ENCODE measurements at regions not wholly inside any gene's neighbourhood (a gene's known extent, or its start where the extent isn't known, plus 50 kb on each side); places are given as distances from the start of the nearest gene placed in this dataset.

DNA sequence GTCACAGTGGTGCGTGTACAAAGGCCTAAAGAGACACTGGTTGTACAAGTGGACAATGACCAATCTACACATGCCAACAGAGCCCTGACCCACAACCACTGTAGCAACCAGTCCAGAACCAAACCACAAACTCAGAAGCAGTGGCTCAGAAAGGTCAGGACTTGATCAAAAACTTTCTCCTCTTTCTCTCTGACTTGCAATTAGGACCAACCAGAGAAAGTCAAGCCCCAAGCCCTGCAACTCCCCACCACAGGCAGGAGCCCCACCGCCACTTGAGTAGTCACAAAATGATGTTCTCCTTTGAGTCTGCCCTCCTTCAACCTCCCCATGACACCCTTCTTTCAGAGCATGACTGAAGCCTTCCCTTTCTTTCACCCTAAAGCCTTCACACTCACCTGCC, 291.8 kb downstream of the CDH10 start:
- Mint-ChIP-seq H3K4me3 (no peak overlapping the region), H3K27ac (no peak overlapping the region), H3K27me3 (no peaks in the 10 kb centered on the region), H3K36me3 (peaks cover 0 to 4% (median 0%) of the 10 kb centered on the region in 3 donors), H3K4me1 (no peaks in the 10 kb centered on the region), H3K9me3 (peaks cover 0 to 16% (median 8%) of the 10 kb centered on the region in 9 donors)
- DNase-seq (no peak), ATAC-seq (no peak)
- POLR2A ChIA-PET = no interaction called here

DNA sequence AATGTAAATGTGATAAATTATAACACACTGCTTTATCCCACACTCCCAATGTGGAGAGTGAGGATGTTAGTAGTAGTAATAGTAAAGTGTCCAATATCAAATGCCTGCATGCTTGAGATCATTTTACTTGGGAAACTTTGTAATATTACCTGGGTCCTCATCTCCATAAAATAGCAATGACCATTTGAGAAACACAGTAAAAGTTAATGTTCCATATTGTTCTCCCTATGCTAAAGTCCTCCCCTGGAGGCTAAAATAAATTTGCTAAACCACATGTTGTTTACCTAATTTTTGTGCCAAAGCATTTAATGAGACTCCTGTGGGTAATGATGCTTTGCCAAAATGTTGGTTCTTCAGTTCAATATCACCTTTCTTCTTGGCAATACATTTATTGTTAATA, 291.2 kb downstream of the CDH10 start:
- H3K4me1 Mint-ChIP-seq = no peaks in the 10 kb centered on the region
- ATAC-seq (no peak), DNase-seq (no peak)
- no peak overlapping the region for H3K27ac Mint-ChIP-seq
- H3K27me3 Mint-ChIP-seq = no peaks in the 10 kb centered on the region
- no peak overlapping the region for H3K4me3 Mint-ChIP-seq
- H3K36me3 Mint-ChIP-seq = peaks cover 0 to 4% (median 0%) of the 10 kb centered on the region in 3 donors
- peaks cover 0 to 16% (median 8%) of the 10 kb centered on the region in 9 donors for H3K9me3 Mint-ChIP-seq
- POLR2A ChIA-PET = no interaction called here

DNA sequence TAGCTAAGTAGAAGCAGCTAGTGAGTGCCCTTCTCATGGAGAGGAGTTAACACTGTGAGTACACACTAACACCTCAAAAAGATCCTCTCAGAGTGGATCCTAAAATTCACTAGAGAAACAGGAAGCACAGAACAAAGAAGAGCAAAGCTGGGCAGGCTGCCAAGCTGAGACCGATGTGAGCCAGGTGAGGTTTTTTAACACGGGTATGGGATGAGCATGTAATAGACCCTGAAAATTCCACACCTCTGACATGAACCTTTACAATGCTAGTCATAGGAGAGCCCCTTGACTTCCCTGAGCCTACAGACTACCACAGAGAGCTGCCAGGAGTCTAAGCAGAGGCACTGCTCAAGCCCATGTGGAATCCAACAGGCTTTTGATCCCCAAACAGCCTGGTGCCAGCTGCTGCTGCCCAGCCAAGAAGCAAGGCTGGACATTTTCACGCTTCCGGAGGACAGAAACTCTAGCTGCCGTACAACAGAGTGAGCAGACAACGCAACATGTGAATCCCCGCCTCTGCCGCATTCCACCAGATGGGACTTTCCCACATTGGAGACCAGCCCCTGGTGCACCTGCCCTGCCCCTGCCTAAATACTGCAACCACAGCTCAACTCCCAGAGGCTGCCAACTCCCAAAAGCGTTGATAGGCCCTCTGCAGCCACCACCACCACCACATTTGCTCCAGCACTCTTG, 280.8 kb downstream of the CDH10 start:
- Mint-ChIP-seq H3K9me3 (peaks cover 6 to 42% (median 12%) of the 10 kb centered on the region in 9 donors), H3K27ac (no peak overlapping the region), H3K27me3 (no peaks in the 10 kb centered on the region), H3K4me3 (no peak overlapping the region), H3K36me3 (no peaks in the 10 kb centered on the region), H3K4me1 (no peaks in the 10 kb centered on the region)
- ATAC-seq (no peak), DNase-seq (no peak)
- POLR2A ChIA-PET = no interaction called here

DNA sequence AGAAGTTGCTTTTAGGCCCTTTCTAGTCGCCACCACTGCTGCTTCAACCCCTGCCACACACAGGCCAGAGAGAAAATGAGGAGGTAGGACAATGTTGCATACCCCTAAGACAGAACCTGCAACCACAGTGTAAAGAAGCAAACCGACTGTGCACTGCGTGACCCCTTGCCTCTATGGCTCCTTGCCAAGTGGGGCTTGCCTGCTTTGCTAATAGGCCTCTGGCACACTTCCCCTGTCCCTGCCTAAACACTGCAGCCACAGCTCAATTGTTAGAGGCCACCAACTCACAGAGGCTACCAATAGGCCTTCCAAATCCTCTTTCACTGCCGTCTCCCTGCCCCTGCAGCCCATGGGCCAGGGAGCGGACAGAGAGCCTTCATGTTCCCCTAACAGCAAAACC, 280.1 kb downstream of the CDH10 start:
- Mint-ChIP-seq H3K27ac (no peak overlapping the region), H3K4me1 (no peaks in the 10 kb centered on the region), H3K36me3 (no peaks in the 10 kb centered on the region), H3K27me3 (no peaks in the 10 kb centered on the region), H3K9me3 (peaks cover 6 to 42% (median 12%) of the 10 kb centered on the region in 9 donors), H3K4me3 (no peak overlapping the region)
- DNase-seq (no peak), ATAC-seq (no peak)
- POLR2A ChIA-PET = no interaction called here

DNA sequence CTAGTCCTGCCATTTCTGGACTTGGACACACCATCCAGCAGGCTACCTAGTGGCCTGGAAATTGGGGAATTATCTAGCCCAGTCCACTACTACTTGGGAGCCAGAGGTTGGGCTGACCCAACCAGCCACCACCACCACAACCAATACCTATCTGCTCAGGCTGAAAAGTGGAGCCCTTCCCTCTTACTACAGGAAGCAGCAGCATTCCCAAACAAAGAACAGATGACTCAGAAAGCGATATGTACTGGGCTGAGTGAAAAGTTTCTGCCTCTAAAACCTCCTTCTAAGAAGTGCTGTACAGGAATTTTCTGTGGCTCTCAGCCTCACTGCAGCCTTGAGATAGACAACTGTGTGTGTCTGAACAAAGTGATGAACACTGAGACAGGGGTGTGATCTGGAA, 279.4 kb downstream of the CDH10 start:
- Mint-ChIP-seq H3K9me3 (peaks cover 6 to 38% (median 12%) of the 10 kb centered on the region in 9 donors), H3K4me3 (no peak overlapping the region), H3K4me1 (no peaks in the 10 kb centered on the region), H3K27me3 (no peaks in the 10 kb centered on the region), H3K27ac (no peak overlapping the region), H3K36me3 (no peaks in the 10 kb centered on the region)
- ATAC-seq (no peak), DNase-seq (no peak)
- POLR2A ChIA-PET = no interaction called here

DNA sequence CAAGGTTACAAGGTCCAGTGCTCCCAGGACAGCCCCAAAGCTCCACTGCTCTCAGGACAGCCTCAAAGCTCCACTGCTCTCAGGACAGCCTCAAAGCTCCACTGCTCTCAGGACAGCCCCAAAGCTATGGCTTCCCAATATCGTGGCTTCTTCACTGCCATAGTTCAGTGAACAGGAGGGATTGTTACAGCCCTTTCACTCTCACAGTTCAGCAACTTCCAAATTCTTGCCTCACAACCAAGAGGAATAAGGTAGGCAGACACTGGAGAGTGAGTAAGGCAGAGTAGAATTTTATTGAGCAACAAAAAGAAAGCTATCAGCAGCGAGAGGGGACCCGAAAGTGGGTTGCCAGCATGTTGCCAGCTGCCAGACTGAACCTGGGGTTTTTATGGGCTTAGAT, 277.6 kb downstream of the CDH10 start:
- Mint-ChIP-seq H3K36me3 (no peaks in the 10 kb centered on the region), H3K4me3 (no peak overlapping the region), H3K9me3 (peaks cover 3 to 24% (median 9%) of the 10 kb centered on the region in 9 donors), H3K4me1 (no peaks in the 10 kb centered on the region), H3K27ac (no peak overlapping the region), H3K27me3 (no peaks in the 10 kb centered on the region)
- POLR2A ChIA-PET = no interaction called here
- no peak for DNase-seq
- ATAC-seq = no peak

DNA sequence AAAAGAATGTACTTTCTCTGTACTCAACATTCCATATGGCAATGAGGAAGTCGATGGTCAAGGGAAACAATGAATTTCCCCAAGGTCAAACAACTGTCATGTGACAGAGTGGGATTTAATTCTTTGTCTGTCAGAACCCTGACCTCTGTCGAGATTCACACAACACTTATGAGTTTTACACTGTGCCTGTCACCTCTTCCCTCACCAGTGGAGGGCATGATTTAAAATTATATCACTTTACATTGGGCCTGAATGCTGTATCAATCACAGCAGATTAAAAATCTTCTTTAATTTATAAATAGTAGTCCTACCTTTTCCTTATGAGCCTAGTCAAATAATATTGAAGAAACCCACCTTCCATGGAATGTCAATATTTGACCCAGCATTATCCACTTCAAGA, 276.7 kb downstream of the CDH10 start:
- H3K27ac Mint-ChIP-seq = no peak overlapping the region
- DNase-seq (no peak), ATAC-seq (no peak)
- no peaks in the 10 kb centered on the region for H3K36me3 Mint-ChIP-seq
- H3K9me3 Mint-ChIP-seq = peaks cover 0 to 16% (median 7%) of the 10 kb centered on the region in 9 donors
- no peaks in the 10 kb centered on the region for H3K4me1 Mint-ChIP-seq
- no peaks in the 10 kb centered on the region for H3K27me3 Mint-ChIP-seq
- POLR2A ChIA-PET = no interaction called here
- no peak overlapping the region for H3K4me3 Mint-ChIP-seq

DNA sequence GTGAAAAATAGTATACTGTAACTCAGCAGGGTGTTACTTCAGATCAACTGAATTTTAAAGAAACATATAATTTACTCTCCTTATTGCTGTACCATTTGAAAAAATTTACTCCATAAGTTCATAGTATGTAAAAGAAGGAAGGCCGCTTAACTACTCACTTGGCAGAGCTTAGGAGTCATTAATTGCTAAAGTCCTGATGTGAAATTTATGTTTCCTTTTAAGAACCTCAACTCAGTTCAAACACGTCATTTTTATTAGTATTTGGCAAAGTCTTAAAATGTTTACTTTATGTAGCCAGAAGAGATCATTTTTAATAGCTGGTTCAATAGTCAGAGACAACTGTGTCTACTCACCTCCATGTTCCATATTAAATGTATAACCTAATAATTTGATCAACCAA, 268.6 kb downstream of the CDH10 start:
- no peak overlapping the region for H3K27ac Mint-ChIP-seq
- DNase-seq (no peak), ATAC-seq (no peak)
- H3K4me3 Mint-ChIP-seq = no peak overlapping the region
- H3K4me1 Mint-ChIP-seq = no peaks in the 10 kb centered on the region
- POLR2A ChIA-PET = no interaction called here
- H3K36me3 Mint-ChIP-seq = no peaks in the 10 kb centered on the region
- H3K27me3 Mint-ChIP-seq = no peaks in the 10 kb centered on the region
- H3K9me3 Mint-ChIP-seq = peaks cover 0 to 11% (median 3%) of the 10 kb centered on the region in 9 donors

DNA sequence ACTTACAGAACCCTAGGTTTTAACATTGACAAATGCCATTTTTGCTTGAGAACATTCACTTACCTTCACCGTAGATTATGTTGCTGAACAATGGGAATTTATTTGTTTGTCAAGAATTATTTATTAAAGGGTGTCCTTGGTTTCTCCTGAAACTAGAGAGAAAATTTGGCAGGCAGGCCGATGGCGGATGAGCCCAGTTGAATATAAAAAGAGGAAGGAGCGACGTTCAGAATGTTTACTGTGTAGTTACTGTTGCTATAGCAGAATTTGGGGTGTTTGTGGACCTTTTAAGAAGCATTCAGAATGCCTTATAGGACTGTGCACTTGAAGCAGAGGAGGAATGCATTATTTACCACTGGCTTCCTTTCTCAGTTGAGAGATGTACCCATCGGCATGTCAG, 268.2 kb downstream of the CDH10 start:
- H3K36me3 Mint-ChIP-seq = no peaks in the 10 kb centered on the region
- H3K4me3 Mint-ChIP-seq = no peak overlapping the region
- POLR2A ChIA-PET = no interaction called here
- H3K27me3 Mint-ChIP-seq = no peaks in the 10 kb centered on the region
- no peaks in the 10 kb centered on the region for H3K4me1 Mint-ChIP-seq
- H3K27ac Mint-ChIP-seq = no peak overlapping the region
- peaks cover 0 to 11% (median 3%) of the 10 kb centered on the region in 9 donors for H3K9me3 Mint-ChIP-seq
- DNase-seq (no peak), ATAC-seq (no peak)

DNA sequence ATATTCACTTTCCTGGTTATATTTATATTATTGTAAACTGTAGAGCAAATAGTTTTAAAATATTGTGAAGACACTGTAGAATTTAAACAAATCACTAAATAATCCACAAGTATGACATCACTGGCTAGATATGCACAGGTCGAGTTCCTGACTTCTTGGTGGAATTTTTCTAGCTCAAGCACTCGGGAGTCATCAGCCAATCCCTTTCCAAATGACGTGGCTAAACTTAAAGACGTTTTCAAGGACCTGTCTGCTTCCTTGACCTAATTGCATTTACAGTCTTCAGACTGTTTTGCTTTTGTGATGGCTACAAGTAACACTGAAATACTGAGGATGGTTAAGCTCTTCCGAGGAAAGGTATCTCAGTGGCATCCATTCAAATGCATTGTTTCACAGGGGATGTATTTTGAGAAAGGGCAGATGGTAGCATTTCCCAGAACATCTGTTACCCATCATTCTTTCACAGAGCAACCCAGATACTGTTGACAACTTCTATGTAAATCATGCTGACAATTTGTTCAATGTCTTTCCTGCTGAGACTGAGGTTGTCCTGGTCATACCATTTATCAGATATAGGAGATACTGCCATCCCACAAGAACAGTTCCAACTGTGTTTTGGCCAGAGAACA, 262.8 kb downstream of the CDH10 start:
- no peak overlapping the region for H3K27ac Mint-ChIP-seq
- H3K36me3 Mint-ChIP-seq = no peaks in the 10 kb centered on the region
- DNase-seq (no peak), ATAC-seq (no peak)
- no peak overlapping the region for H3K4me3 Mint-ChIP-seq
- no peaks in the 10 kb centered on the region for H3K4me1 Mint-ChIP-seq
- H3K9me3 Mint-ChIP-seq = peaks cover 0 to 8% (median 2%) of the 10 kb centered on the region in 9 donors
- POLR2A ChIA-PET = no interaction called here
- H3K27me3 Mint-ChIP-seq = no peaks in the 10 kb centered on the region

DNA sequence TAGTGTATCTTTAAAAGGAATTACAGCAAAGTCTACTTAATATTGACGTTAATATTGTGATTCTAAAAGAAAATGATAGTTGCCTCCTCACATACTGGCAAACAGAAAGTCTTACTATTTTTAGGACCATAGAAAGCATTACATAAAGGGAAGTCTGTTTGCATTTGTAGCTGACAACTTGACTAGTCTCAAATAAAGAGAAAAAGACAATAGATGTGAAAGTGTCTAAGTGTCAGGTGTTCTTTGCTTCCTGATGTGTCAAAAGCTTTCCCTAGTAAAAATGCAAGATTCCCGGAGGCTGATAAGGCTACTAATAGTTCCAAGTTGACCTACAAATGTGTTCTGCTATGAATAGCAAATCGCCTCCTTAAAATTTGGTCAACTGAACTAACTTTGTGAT, 259.7 kb downstream of the CDH10 start:
- no peaks in the 10 kb centered on the region for H3K27me3 Mint-ChIP-seq
- H3K4me1 Mint-ChIP-seq = no peaks in the 10 kb centered on the region
- H3K4me3 Mint-ChIP-seq = no peak overlapping the region
- peaks cover 0 to 15% (median 6%) of the 10 kb centered on the region in 9 donors for H3K9me3 Mint-ChIP-seq
- no peaks in the 10 kb centered on the region for H3K36me3 Mint-ChIP-seq
- H3K27ac Mint-ChIP-seq = no peak overlapping the region
- POLR2A ChIA-PET = no interaction called here
- no peak for ATAC-seq
- no peak for DNase-seq

DNA sequence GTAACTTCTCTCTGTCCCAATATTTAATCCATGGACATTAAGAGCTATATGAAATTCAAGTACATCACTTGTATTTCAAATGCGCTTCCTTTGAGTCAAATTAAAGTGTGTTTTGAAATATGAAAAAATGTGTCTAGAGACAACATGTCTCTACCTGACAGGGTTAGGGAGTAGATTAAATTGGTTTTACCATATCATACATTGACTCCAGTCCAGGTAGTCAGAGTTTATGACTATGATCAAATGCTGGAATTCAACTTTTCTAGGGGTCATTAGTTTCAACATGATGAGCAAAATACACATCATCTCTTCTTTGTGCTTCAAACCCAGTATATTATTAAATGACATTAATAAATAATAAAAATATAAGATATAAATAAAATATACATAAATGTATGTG, 259.2 kb downstream of the CDH10 start:
- Mint-ChIP-seq H3K27me3 (no peaks in the 10 kb centered on the region), H3K36me3 (no peaks in the 10 kb centered on the region), H3K4me3 (no peak overlapping the region), H3K27ac (no peak overlapping the region), H3K4me1 (no peaks in the 10 kb centered on the region), H3K9me3 (peaks cover 0 to 15% (median 8%) of the 10 kb centered on the region in 9 donors)
- DNase-seq (no peak), ATAC-seq (no peak)
- POLR2A ChIA-PET = no interaction called here

DNA sequence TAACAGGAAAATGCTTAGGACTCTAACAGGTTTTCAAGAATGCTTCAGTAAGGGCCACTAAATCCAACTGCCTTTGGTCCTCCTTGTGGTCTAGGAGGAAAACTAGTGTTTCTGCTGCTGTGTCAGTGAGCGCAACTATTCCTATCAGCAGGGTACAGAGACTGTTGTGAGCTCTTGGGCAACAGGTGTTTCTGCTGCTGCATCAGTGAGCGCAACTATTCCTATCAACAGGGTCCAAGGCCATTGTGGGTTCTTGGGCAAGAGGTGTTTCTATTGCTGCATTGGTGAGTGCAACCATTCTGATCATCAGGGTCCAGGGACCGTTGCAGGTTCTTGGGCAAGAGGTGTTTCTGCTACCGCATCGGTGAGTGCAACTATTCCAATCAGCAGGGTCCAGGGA, 256.3 kb downstream of the CDH10 start:
- no peak overlapping the region for H3K27ac Mint-ChIP-seq

DNA sequence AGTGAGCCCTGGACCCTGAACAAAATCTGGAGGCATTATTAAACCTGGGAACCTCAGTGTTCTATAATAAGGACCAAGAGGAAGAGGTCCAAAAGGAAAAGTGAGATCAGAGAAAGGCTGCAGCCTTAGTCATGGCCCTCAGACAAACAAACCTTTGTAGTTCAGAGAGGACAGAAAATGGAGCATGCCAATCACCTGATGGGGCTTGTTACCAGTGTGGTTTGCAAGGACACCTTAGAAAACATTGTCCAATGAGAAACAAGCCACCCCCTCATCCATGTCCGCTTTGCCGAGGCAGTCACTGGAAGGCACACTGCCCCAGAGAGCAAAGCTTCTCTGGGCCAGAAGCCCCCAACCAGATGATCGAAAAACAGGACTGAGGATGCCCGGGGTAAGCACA, 254.8 kb downstream of the CDH10 start:
- Mint-ChIP-seq H3K4me1 (no peaks in the 10 kb centered on the region), H3K27me3 (no peaks in the 10 kb centered on the region), H3K27ac (no peak overlapping the region), H3K4me3 (no peak overlapping the region), H3K9me3 (peaks cover 3 to 19% (median 9%) of the 10 kb centered on the region in 9 donors), H3K36me3 (no peaks in the 10 kb centered on the region)
- DNase-seq = no peak
- ATAC-seq = no peak
- POLR2A ChIA-PET = no interaction called here

More for the DNA sequence above, 256.3 kb downstream of the CDH10 start:
- H3K4me3 Mint-ChIP-seq = no peak overlapping the region
- no peaks in the 10 kb centered on the region for H3K4me1 Mint-ChIP-seq
- no peak for DNase-seq
- POLR2A ChIA-PET = no interaction called here
- H3K36me3 Mint-ChIP-seq = no peaks in the 10 kb centered on the region
- ATAC-seq = no peak
- H3K27me3 Mint-ChIP-seq = no peaks in the 10 kb centered on the region
- H3K9me3 Mint-ChIP-seq = peaks cover 0 to 16% (median 9%) of the 10 kb centered on the region in 9 donors
